SK-N-MC (cell line): ENCODE measurements at regions not wholly inside any gene's neighbourhood (a gene's known extent, or its start where the extent isn't known, plus 50 kb on each side); places are given as distances from the start of the nearest gene placed in this dataset.

Experiments used
- EZH2 ChIP-seq: fragments of 200-600 bp; sonication (generic); IDR thresholded peaks from one replicate; pipeline ENCODE4 v1.6.1; 2017; ENCODE audit warnings: antibody characterized with exemption
- POLR2AphosphoS5 ChIP-seq: IDR thresholded peaks from 2 replicates; pipeline ENCODE4 v1.6.1; 2012; ENCODE audit warnings: mild to moderate bottlenecking, low read depth, low read length, borderline replicate concordance

- TF ChIP-seq POLR2AphosphoS5 = no peak
- no peak for TF ChIP-seq EZH2
Observed at GRCh38 chr9:2567922-2568321, 53.7 kb upstream of the VLDLR start.
